ENCODE measurements at regions not wholly inside any gene's neighbourhood (a gene's known extent, or its start where the extent isn't known, plus 50 kb on each side); places are given as distances from the start of the nearest gene placed in this dataset.
A peak's percentile ranks its signal among the peaks of the same experiment; 100 is the strongest.

DNA sequence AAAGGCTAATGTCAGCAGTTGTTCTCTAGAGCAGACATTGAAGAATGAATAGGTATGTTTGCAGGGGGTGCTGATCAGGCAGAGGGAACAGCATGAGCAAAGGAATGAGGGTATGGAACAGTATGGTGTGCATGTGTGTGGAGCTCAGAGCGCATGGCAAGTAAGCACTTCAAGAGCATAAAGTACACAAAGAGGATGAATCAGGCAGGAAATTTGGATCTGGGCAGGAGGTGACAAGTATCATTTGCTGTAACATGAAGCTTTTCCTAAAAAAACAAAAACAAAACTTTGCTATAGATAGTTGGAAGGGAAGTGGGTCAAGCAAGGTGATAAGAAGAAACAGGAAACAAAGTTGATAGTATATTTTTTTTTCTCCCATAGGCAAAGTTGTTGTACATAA, 746.8 kb downstream of the HDGFL1 start:
- ChIA-PET CTCF (interaction anchor here (0.9 to 1.3 kb wide), 3 partner anchors 30 to 98 kb away, joined by 3 to 5 read pairs (median 3); no protein-coding TSS in a partner anchor), POLR2A (no interaction called here)
- dilution Hi-C loops (cut with MboI; ENCODE audit: extremely low pct_ligation_motif_present, low sequenced_read_pairs) (no loop called here), intact Hi-C loops (cut with micrococcal nuclease) (no loop called here)
- Histone ChIP-seq H3K9ac (replicated peaks; ENCODE audit: extremely low read depth, insufficient read depth, low read length) (no peak overlapping the region), H3K27ac (ENCODE audit: insufficient read depth, low read depth, low read length) (no peak overlapping the region), H3K9me1 (replicated peaks; ENCODE audit: control insufficient read depth, extremely low read depth, insufficient read depth, low read length) (no peaks in the 10 kb centered on the region), H3K79me2 (ENCODE audit: control insufficient read depth, insufficient read depth, low read length) (no peaks in the 10 kb centered on the region), H3K36me3 (ENCODE audit: control insufficient read depth in 2 of 2, extremely low read depth in 1 of 2, insufficient read depth in 2 of 2, low read length in 2 of 2) (no peaks in the 10 kb centered on the region), H3K4me3 (replicated peaks in 1 of 3; ENCODE audit: insufficient read depth in 1 of 3, low read depth in 1 of 3, low read length in 3 of 3) (no peak overlapping the region), H3K4me2 (ENCODE audit: insufficient read depth, low read length) (peak overlapping the region; percentile 55), H3K9me3 (replicated peaks; ENCODE audit: control insufficient read depth, insufficient read depth, low read length) (no peaks in the 10 kb centered on the region), H4K20me1 (replicated peaks; ENCODE audit: control insufficient read depth, extremely low read depth, insufficient read depth, low read length) (no peaks in the 10 kb centered on the region), H3K4me1 (ENCODE audit: control insufficient read depth, extremely low read depth, insufficient read depth, low read length) (peaks cover 18% of the 10 kb centered on the region), H3K27me3 (ENCODE audit: control insufficient read depth in 2 of 2, insufficient read depth in 2 of 2, low read length in 2 of 2) (no peaks in the 10 kb centered on the region), H2AFZ (ENCODE audit: low read depth, low read length) (peak overlapping the region; percentile 39)
- FAIRE-seq (peak; percentile 80), DNase-seq (ENCODE audit: low read depth, low spot score) (peak; percentile 82)
- no TSS peak for BruUV-seq (replicated peaks)
- TF ChIP-seq POLR2A (IDR thresholded peaks at IDR 0.05; ENCODE audit: low read depth, low read length) (no peak), EZH2 (IDR thresholded peaks at IDR 0.05; ENCODE audit: borderline replicate concordance, low read depth, low read length, severe bottlenecking) (no peak), JUN (IDR thresholded peaks at IDR 0.05; ENCODE audit: borderline replicate concordance, insufficient read depth, insufficient read length, low read depth) (peak; percentile 52), GATA2 (IDR thresholded peaks at IDR 0.05; ENCODE audit: insufficient read depth, insufficient read length, low read depth, low read length) (peak; percentile 88), MYC (IDR thresholded peaks at IDR 0.05; ENCODE audit: low read depth, low read length) (no peak), FOS (IDR thresholded peaks at IDR 0.05; ENCODE audit: borderline replicate concordance, insufficient read depth, low read length) (peak; percentile 31), POLR2AphosphoS5 (IDR thresholded peaks at IDR 0.05; ENCODE audit: insufficient read depth, low read depth, low read length) (no peak)
- TF ChIP-seq, protein P1, sequence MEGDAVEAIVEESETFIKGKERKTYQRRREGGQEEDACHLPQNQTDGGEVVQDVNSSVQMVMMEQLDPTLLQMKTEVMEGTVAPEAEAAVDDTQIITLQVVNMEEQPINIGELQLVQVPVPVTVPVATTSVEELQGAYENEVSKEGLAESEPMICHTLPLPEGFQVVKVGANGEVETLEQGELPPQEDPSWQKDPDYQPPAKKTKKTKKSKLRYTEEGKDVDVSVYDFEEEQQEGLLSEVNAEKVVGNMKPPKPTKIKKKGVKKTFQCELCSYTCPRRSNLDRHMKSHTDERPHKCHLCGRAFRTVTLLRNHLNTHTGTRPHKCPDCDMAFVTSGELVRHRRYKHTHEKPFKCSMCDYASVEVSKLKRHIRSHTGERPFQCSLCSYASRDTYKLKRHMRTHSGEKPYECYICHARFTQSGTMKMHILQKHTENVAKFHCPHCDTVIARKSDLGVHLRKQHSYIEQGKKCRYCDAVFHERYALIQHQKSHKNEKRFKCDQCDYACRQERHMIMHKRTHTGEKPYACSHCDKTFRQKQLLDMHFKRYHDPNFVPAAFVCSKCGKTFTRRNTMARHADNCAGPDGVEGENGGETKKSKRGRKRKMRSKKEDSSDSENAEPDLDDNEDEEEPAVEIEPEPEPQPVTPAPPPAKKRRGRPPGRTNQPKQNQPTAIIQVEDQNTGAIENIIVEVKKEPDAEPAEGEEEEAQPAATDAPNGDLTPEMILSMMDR (IDR thresholded peaks at IDR 0.05; ENCODE audit: extremely low read depth in 1 of 2, insufficient read depth in 1 of 2, low read depth in 1 of 2, low read length in 2 of 2) = no peak
- TF ChIP-seq, protein P2, sequence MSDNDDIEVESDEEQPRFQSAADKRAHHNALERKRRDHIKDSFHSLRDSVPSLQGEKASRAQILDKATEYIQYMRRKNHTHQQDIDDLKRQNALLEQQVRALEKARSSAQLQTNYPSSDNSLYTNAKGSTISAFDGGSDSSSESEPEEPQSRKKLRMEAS (IDR thresholded peaks at IDR 0.05; ENCODE audit: insufficient read depth, insufficient read length) = no peak
